H1 (cell line): ENCODE measurements at regions not wholly inside any gene's neighbourhood (a gene's known extent, or its start where the extent isn't known, plus 50 kb on each side); places are given as distances from the start of the nearest gene placed in this dataset.

ENCODE experiments used
- CTCF ChIA-PET: fragments of 300-600 bp; sonication (Branson Sonifier 250); formaldehyde crosslinking; loops from one replicate; lab custom pipeline; 2021; ENCODE audit not compliant: partially characterized antibody; lab: Charles Lee
- POLR2A ChIA-PET: fragments of 300-600 bp; sonication (Branson Sonifier 250); formaldehyde crosslinking; loops from one replicate; lab custom pipeline; 2021; ENCODE audit warnings: inconsistent platforms; ENCODE audit not compliant: partially characterized antibody; lab: Charles Lee
- DNase-seq, 2 experiments: peaks; one replicate each; pipeline versions ENCODE4 v3.0.0 to v3.0.0-alpha.2; 2010 to 2022; ENCODE audit warnings: low spot score in 2 of 2, low read depth in 1 of 2, mixed read lengths in 1 of 2
- FAIRE-seq: peaks from 2 replicates; lab custom pipeline; 2011; peaks lifted over from hg19 to GRCh38; lab: Jason Lieb, UNC
- H2AFZ ChIP-seq: 2 replicates; pipeline ENCODE4 v1.8.1; 2012; ENCODE audit warnings: low read length, inconsistent platforms
- H2AK5ac ChIP-seq: 2 replicates; pipeline ENCODE4 v1.6.1; 2013; ENCODE audit warnings: low read depth, low read length
- H2BK120ac ChIP-seq: replicated peaks from 2 replicates; pipeline ENCODE3; 2013; ENCODE audit warnings: low read depth, low read length, inconsistent platforms
- H2BK12ac ChIP-seq: 2 replicates; pipeline ENCODE4 v1.6.1; 2013; ENCODE audit warnings: low read depth, low read length
- H2BK15ac ChIP-seq: 2 replicates; pipeline ENCODE4 v1.6.1; 2013; ENCODE audit warnings: low read length
- H2BK20ac ChIP-seq: 2 replicates; pipeline ENCODE4 v1.6.1; 2013; ENCODE audit warnings: low read length
- H2BK5ac ChIP-seq: 2 replicates; pipeline ENCODE4 v1.6.1; 2013; ENCODE audit warnings: low read depth, low read length
- H3K14ac ChIP-seq: 2 replicates; pipeline ENCODE4 v1.6.1; 2013; ENCODE audit warnings: inconsistent platforms; ENCODE audit not compliant: insufficient read length
- H3K18ac ChIP-seq: 2 replicates; pipeline ENCODE4 v1.6.1; 2013; ENCODE audit warnings: low read length; ENCODE audit errors: extremely low read depth
- H3K23ac ChIP-seq: 2 replicates; pipeline ENCODE4 v1.6.1; 2013; ENCODE audit warnings: inconsistent platforms; ENCODE audit not compliant: insufficient read length
- H3K23me2 ChIP-seq: 2 replicates; pipeline ENCODE4 v1.6.1; 2013; ENCODE audit warnings: low read depth, low read length
- H3K27ac ChIP-seq: 2 replicates; pipeline ENCODE4 v1.6.1; 2011; ENCODE audit warnings: low read depth, low read length, inconsistent platforms
- H3K27me3 ChIP-seq, 4 experiments: replicated peaks in 1 of 4; 1 replicate in 1 of 4; 2 replicates in 3 of 4; pipeline versions ENCODE4 v1.6.1 to v1.8.1; 2011 to 2013; ENCODE audit warnings: low read length in 3 of 4, mild to moderate bottlenecking in 3 of 4, inconsistent platforms in 2 of 4, mixed read lengths in 2 of 4, moderate library complexity in 1 of 4; ENCODE audit not compliant: control insufficient read depth in 3 of 4, insufficient read depth in 3 of 4; ENCODE audit errors: extremely low read depth in 1 of 4
- H3K36me3 ChIP-seq, 4 experiments: 2 replicates each; pipeline versions ENCODE4 v1.6.1 to v1.8.1; 2011 to 2013; ENCODE audit warnings: mild to moderate bottlenecking in 4 of 4, low read length in 3 of 4, moderate library complexity in 2 of 4, control low read depth in 1 of 4, inconsistent platforms in 1 of 4; ENCODE audit not compliant: insufficient read depth in 4 of 4, control insufficient read depth in 2 of 4
- H3K4ac ChIP-seq: replicated peaks from 2 replicates; pipeline ENCODE3; 2013; ENCODE audit warnings: low read length, low read depth, mixed read lengths, inconsistent platforms; ENCODE audit not compliant: insufficient read length
- H3K4me1 ChIP-seq, 4 experiments: replicated peaks in 1 of 4; 1 replicate in 1 of 4; 2 replicates in 3 of 4; pipeline versions ENCODE4 v1.6.1 to v1.8.1; 2011 to 2013; ENCODE audit warnings: low read length in 3 of 4, inconsistent platforms in 2 of 4, mixed read lengths in 1 of 4; ENCODE audit not compliant: insufficient read depth in 4 of 4, control insufficient read depth in 3 of 4
- H3K4me2 ChIP-seq, 2 experiments: 2 replicates each; pipeline versions ENCODE4 v1.6.1 to v1.8.1; 2011 to 2013; ENCODE audit warnings: low read depth in 2 of 2, low read length in 2 of 2, control low read depth in 1 of 2, inconsistent platforms in 1 of 2, mild to moderate bottlenecking in 1 of 2; ENCODE audit not compliant: insufficient read depth in 1 of 2
- H3K4me3 ChIP-seq, 4 experiments: fragments of 200-600, 300-600 bp in 1 of 4; sonication (generic), shearing (Covaris generic), sonication (Bioruptor Twin) in 1 of 4; 2 replicates each; pipeline versions ENCODE4 v1.5.1 to v1.8.1; 2011 to 2016; ENCODE audit warnings: low read length in 4 of 4, low read depth in 3 of 4, control low read depth in 2 of 4, inconsistent platforms in 2 of 4, mild to moderate bottlenecking in 2 of 4, mixed read lengths in 1 of 4, moderate library complexity in 1 of 4; ENCODE audit not compliant: insufficient read depth in 2 of 4; ENCODE audit errors: extremely low read depth in 1 of 4
- H3K56ac ChIP-seq: replicated peaks from 2 replicates; pipeline ENCODE3; 2013; ENCODE audit warnings: low read depth, mild to moderate bottlenecking, mixed read lengths, low read length, inconsistent platforms; ENCODE audit not compliant: insufficient read length
- H3K79me1 ChIP-seq: 2 replicates; pipeline ENCODE4 v1.6.1; 2013; ENCODE audit warnings: low read depth, low read length, control low read depth
- H3K79me2 ChIP-seq, 2 experiments: 2 replicates each; pipeline versions ENCODE4 v1.6.1 to v1.8.1; 2012 to 2013; ENCODE audit warnings: low read length in 2 of 2, mild to moderate bottlenecking in 2 of 2, inconsistent platforms in 1 of 2; ENCODE audit not compliant: insufficient read depth in 2 of 2, control insufficient read depth in 1 of 2
- H3K9ac ChIP-seq, 4 experiments: replicated peaks in 1 of 4; 1 replicate in 1 of 4; 2 replicates in 3 of 4; pipeline versions ENCODE4 v1.6.1 to v1.8.1; 2011 to 2013; ENCODE audit warnings: low read depth in 3 of 4, low read length in 3 of 4, control low read depth in 2 of 4, mild to moderate bottlenecking in 2 of 4, moderate library complexity in 2 of 4, inconsistent platforms in 1 of 4; ENCODE audit errors: extremely low read depth in 1 of 4
- H3K9me3 ChIP-seq, 2 experiments: 2 replicates each; pipeline versions ENCODE4 v1.6.1 to v1.8.1; 2012 to 2013; ENCODE audit warnings: mild to moderate bottlenecking in 2 of 2, moderate library complexity in 2 of 2, control low read depth in 1 of 2, inconsistent platforms in 1 of 2, low read depth in 1 of 2, low read length in 1 of 2, mixed read lengths in 1 of 2; ENCODE audit not compliant: insufficient read depth in 2 of 2
- H4K20me1 ChIP-seq, 2 experiments: replicated peaks in 1 of 2; 2 replicates each; pipeline versions ENCODE3 to v1.8.1; 2011 to 2013; ENCODE audit warnings: inconsistent platforms in 2 of 2, low read length in 2 of 2, mild to moderate bottlenecking in 1 of 2; ENCODE audit not compliant: insufficient read depth in 2 of 2, control insufficient read depth in 1 of 2
- H4K5ac ChIP-seq: 2 replicates; pipeline ENCODE4 v1.6.1; 2013; ENCODE audit warnings: low read length, low read depth, mixed read lengths, inconsistent platforms; ENCODE audit not compliant: insufficient read length
- H4K8ac ChIP-seq: 2 replicates; pipeline ENCODE4 v1.8.0; 2013; ENCODE audit warnings: mild to moderate bottlenecking, moderate library complexity, low read length, inconsistent platforms; ENCODE audit not compliant: insufficient read depth; ENCODE audit errors: extremely low read depth
- H4K91ac ChIP-seq: replicated peaks from 2 replicates; pipeline ENCODE3; 2013; ENCODE audit warnings: low read length, mixed read lengths, inconsistent platforms; ENCODE audit not compliant: insufficient read length
- ASH2L ChIP-seq: fragments of 200-600, 300-600 bp; sonication (generic); IDR thresholded peaks from one replicate; pipeline ENCODE4 v1.7.1; 2017; ENCODE audit warnings: low read length
- ATF3 ChIP-seq: IDR thresholded peaks from 2 replicates; pipeline ENCODE4 v1.6.1; 2011; ENCODE audit warnings: low read depth, mild to moderate bottlenecking, low read length; ENCODE audit not compliant: insufficient read depth
- CEBPB ChIP-seq: IDR thresholded peaks from 2 replicates; pipeline ENCODE4 v1.6.1; 2012; ENCODE audit warnings: low read depth, low read length
- FOSL1 ChIP-seq: IDR thresholded peaks from 2 replicates; pipeline ENCODE4 v1.6.1; 2011; ENCODE audit warnings: mild to moderate bottlenecking, low read depth, low read length, moderate library complexity; ENCODE audit not compliant: insufficient read depth
- GTF2F1 ChIP-seq: IDR thresholded peaks from 2 replicates; pipeline ENCODE4 v1.6.1; 2012; ENCODE audit warnings: low read depth, low read length, improper control_type of control experiment, borderline replicate concordance
- HDAC2 ChIP-seq, 2 experiments: fragments of 300-600 bp in 1 of 2; sonication (generic) in 1 of 2; IDR thresholded peaks; 2 replicates each; pipeline ENCODE4 v1.6.1; 2011 to 2012; ENCODE audit warnings: low read depth in 2 of 2, low read length in 2 of 2, mild to moderate bottlenecking in 2 of 2, moderate library complexity in 2 of 2, borderline replicate concordance in 1 of 2, inconsistent platforms in 1 of 2
- JUN ChIP-seq: IDR thresholded peaks from 2 replicates; pipeline ENCODE4 v1.6.1; 2011; ENCODE audit warnings: low read depth, mild to moderate bottlenecking, improper control_type of control experiment, low read length
- KDM4A ChIP-seq: IDR thresholded peaks from one replicate; pipeline ENCODE4 v1.7.1; 2012; ENCODE audit warnings: low read depth, mild to moderate bottlenecking, moderate library complexity, low read length, inconsistent platforms; ENCODE audit not compliant: severe bottlenecking
- NRF1 ChIP-seq: IDR thresholded peaks from 2 replicates; pipeline ENCODE4 v1.6.1; 2011; ENCODE audit warnings: mild to moderate bottlenecking, low read depth, low read length, improper control_type of control experiment
- POU5F1 ChIP-seq: IDR thresholded peaks from 2 replicates; pipeline ENCODE4 v1.6.1; 2011; ENCODE audit warnings: low read depth, mild to moderate bottlenecking, low read length, moderate library complexity
- RBBP5 ChIP-seq: IDR thresholded peaks from 2 replicates; pipeline ENCODE4 v1.7.1; 2012; ENCODE audit warnings: low read depth, mild to moderate bottlenecking, inconsistent platforms, low read length, moderate library complexity, borderline replicate concordance
- RFX5 ChIP-seq: IDR thresholded peaks from 2 replicates; pipeline ENCODE4 v1.6.1; 2011; ENCODE audit warnings: low read depth, low read length, improper control_type of control experiment, borderline replicate concordance
- SP2 ChIP-seq: IDR thresholded peaks from 2 replicates; pipeline ENCODE4 v1.6.1; 2012; ENCODE audit warnings: mild to moderate bottlenecking, low read length, inconsistent platforms
- WGBS, 2 experiments: shearing (Covaris generic) in 1 of 2; methylation state at CpG; one replicate each; pipeline versions ENCODE4 v1.1.6 to v1.1.7; 2013 to 2015; ENCODE audit warnings: low lambda C conversion rate in 2 of 2, mixed read lengths in 2 of 2, inconsistent platforms in 1 of 2, low coverage in 1 of 2, missing lambda C conversion rate in 1 of 2; ENCODE audit not compliant: insufficient replicate concordance in 2 of 2, insufficient coverage in 1 of 2, insufficient read length in 1 of 2; ENCODE audit errors: extremely low coverage in 1 of 2, missing lambda C conversion rate in 1 of 2; 5-methylcytosine and 5-hydroxymethylcytosine counted together
- TF ChIP-seq, protein P1 (sequence below): IDR thresholded peaks from 2 replicates; pipeline ENCODE4 v1.6.1; 2012; ENCODE audit warnings: inconsistent platforms

- H2BK5ac ChIP-seq, result no peak overlapping the region
- H3K79me1 ChIP-seq, result no peaks in the 10 kb centered on the region
- no peak overlapping the region for H2AFZ ChIP-seq
- no peaks in the 10 kb centered on the region for H3K23me2 ChIP-seq
- ChIA-PET POLR2A (no interaction called here), CTCF (no interaction called here)
- no peak overlapping the region for H3K56ac ChIP-seq
- no peak overlapping the region for H2AK5ac ChIP-seq
- H3K79me2 ChIP-seq, result no peaks in the 10 kb centered on the region
- H4K20me1 ChIP-seq, result no peaks in the 10 kb centered on the region
- H2BK120ac ChIP-seq, result no peak overlapping the region
- no peaks in the 10 kb centered on the region for H3K36me3 ChIP-seq
- no peak overlapping the region for H3K4ac ChIP-seq
- no peak overlapping the region for H3K4me2 ChIP-seq
- DNase-seq, result no peak
- H3K4me3 ChIP-seq, result no peak overlapping the region
- H2BK15ac ChIP-seq, result no peak overlapping the region
- no peak overlapping the region for H4K91ac ChIP-seq
- no peak for FAIRE-seq
- H3K27me3 ChIP-seq, result no peaks in the 10 kb centered on the region
- H4K5ac ChIP-seq, result no peak overlapping the region
- 88% methylated on average over 1 of the region's 1 CpG; no CpG with 5 or more reads in 1 of the 2 experiments for WGBS, 2 experiments
- H3K18ac ChIP-seq, result no peak overlapping the region
- H2BK12ac ChIP-seq, result no peak overlapping the region
- no peak overlapping the region for H3K27ac ChIP-seq
- H3K9me3 ChIP-seq, result no peaks in the 10 kb centered on the region
- no peak overlapping the region for H3K9ac ChIP-seq
- H4K8ac ChIP-seq, result no peak overlapping the region
- no peak overlapping the region for H3K23ac ChIP-seq
- H3K4me1 ChIP-seq, result peaks cover 0 to 3% (median 0%) of the 10 kb centered on the region in 4 experiments; a peak in 2 of 7 replicates
- no peak overlapping the region for H2BK20ac ChIP-seq
- H3K14ac ChIP-seq, result no peak overlapping the region
- TF ChIP-seq, protein P1, sequence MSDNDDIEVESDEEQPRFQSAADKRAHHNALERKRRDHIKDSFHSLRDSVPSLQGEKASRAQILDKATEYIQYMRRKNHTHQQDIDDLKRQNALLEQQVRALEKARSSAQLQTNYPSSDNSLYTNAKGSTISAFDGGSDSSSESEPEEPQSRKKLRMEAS, result no peak
- TF ChIP-seq JUN, result no peak
- TF ChIP-seq RFX5, result no peak
- TF ChIP-seq KDM4A, result no peak
- TF ChIP-seq GTF2F1, result no peak
- TF ChIP-seq ASH2L, result no peak
- no peak for TF ChIP-seq FOSL1
- TF ChIP-seq RBBP5, result no peak
- no peak for TF ChIP-seq CEBPB
- no peak for TF ChIP-seq SP2
- TF ChIP-seq HDAC2 (IDR thresholded peaks at IDR 0.05; ENCODE audit: borderline replicate concordance in 1 of 2, low read depth in 2 of 2, low read length in 2 of 2), result no peak
- no peak for TF ChIP-seq ATF3
- no peak for TF ChIP-seq NRF1
- TF ChIP-seq POU5F1, result no peak
Measured at GRCh38 chr10:30154561-30154960, 95.2 kb upstream of the JCAD start.
